Medulla oblongata (tissue), 1 donor: ENCODE measurements at regions not wholly inside any gene's neighbourhood (a gene's known extent, or its start where the extent isn't known, plus 50 kb on each side); places are given as distances from the start of the nearest gene placed in this dataset.

Experiments used
- DNase-seq: peaks from one replicate; pipeline ENCODE4 v3.0.0-alpha.2; 2015; ENCODE audit errors: extremely low spot score

- DNase-seq = peak; percentile 4
Observed at GRCh38 chr7:84548366-84549365, 354.1 kb upstream of the SEMA3A start.

GRCh38 chr7:84547331-84547730 lies 352.7 kb upstream of the SEMA3A start:
- DNase-seq = no peak

GRCh38 chr7:84546403-84546802 lies 351.8 kb upstream of the SEMA3A start:
- DNase-seq = no peak

- DNase-seq = no peak
Observed at GRCh38 chr7:84538268-84538667, 343.7 kb upstream of the SEMA3A start.

- DNase-seq = no peak
Observed at GRCh38 chr7:84536271-84536870, 341.8 kb upstream of the SEMA3A start.

- no peak for DNase-seq
Observed at GRCh38 chr7:84535580-84536270, 341.1 kb upstream of the SEMA3A start.

- no peak for DNase-seq
Observed at GRCh38 chr7:84533182-84533581, 338.6 kb upstream of the SEMA3A start.

GRCh38 chr7:84532196-84532595 lies 337.6 kb upstream of the SEMA3A start:
- DNase-seq = no peak

GRCh38 chr7:84529480-84530205 lies 335.1 kb upstream of the SEMA3A start:
- DNase-seq = no peak

GRCh38 chr7:84528756-84529479 lies 334.3 kb upstream of the SEMA3A start:
- DNase-seq = no peak

- peak; percentile 6 for DNase-seq
Observed at GRCh38 chr7:84524714-84525694, 330.4 kb upstream of the SEMA3A start.

GRCh38 chr7:84513061-84513460 lies 318.5 kb upstream of the SEMA3A start:
- no peak for DNase-seq

GRCh38 chr7:84512055-84512454 lies 317.5 kb upstream of the SEMA3A start:
- DNase-seq = no peak

GRCh38 chr7:84510505-84510904 lies 315.9 kb upstream of the SEMA3A start:
- no peak for DNase-seq

GRCh38 chr7:84509522-84509921 lies 314.9 kb upstream of the SEMA3A start:
- peak; percentile 15 for DNase-seq

GRCh38 chr7:84508606-84509005 lies 314.0 kb upstream of the SEMA3A start:
- no peak for DNase-seq

GRCh38 chr7:84507529-84507928 lies 312.9 kb upstream of the SEMA3A start:
- no peak for DNase-seq

GRCh38 chr7:84506151-84506550 lies 311.6 kb upstream of the SEMA3A start:
- DNase-seq = no peak

GRCh38 chr7:84502239-84502638 lies 307.6 kb upstream of the SEMA3A start:
- no peak for DNase-seq

GRCh38 chr7:84497873-84498272 lies 303.3 kb upstream of the SEMA3A start:
- DNase-seq = no peak
